ENCODE measurements at regions not wholly inside any gene's neighbourhood (a gene's known extent, or its start where the extent isn't known, plus 50 kb on each side); places are given as distances from the start of the nearest gene placed in this dataset.

- DNase-seq (ENCODE audit: low read depth in 2 of 3, low spot score in 2 of 3): no peak
Observed at GRCh38 chr12:124371970-124372555, 77.2 kb downstream of the RFLNA start.

GRCh38 chr12:124371366-124371765, 76.5 kb downstream of the RFLNA start:
- DNase-seq (ENCODE audit: low read depth in 2 of 3, low spot score in 2 of 3): no peak

DNA sequence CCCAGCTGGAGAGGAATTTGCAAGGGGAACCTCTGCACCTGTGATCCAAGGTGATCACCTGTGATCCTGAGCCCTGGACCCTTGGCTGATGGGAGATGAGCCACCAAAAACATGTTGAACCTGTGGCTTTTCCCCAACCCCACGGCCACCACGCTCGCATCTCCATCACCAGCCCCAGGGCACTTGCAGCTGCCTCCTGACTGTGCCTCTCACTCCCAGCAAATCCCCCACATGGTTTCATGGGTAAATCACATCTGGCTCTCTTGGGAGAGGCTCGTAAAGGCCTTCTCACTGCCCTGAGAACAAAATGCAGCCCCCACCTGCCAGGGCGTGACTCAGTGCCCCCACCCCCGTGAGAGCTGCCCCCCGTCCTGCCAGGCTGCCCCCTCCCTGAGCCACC, 76.0 kb downstream of the RFLNA start:
- DNase-seq (ENCODE audit: low read depth in 2 of 3, low spot score in 2 of 3): no peak

DNA sequence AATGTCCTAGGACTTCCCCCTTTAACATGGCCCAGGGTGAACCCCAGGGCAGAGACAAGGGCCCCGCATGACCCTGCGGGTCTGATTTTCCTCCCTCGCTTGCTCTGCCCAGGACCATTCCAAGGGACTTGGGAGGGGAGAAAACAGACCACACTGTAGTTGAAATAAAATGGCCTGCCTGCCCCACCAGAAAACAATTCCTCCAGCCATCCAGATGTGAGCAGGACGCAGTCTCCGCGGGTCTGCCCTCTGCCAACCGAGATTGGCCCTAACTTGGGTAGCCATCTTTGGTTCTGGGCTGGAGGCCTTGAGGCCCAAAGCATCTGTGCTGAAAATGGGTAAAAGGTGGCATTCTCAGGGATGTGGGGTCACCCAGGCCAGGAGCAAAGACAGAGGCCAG, 75.5 kb downstream of the RFLNA start:
- no peak for DNase-seq (ENCODE audit: low read depth in 2 of 3, low spot score in 2 of 3)

- no peak for DNase-seq (ENCODE audit: low read depth in 2 of 3, low spot score in 2 of 3)
Observed at GRCh38 chr12:124369827-124370378, 75.0 kb downstream of the RFLNA start.

GRCh38 chr12:124369055-124369826, 74.3 kb downstream of the RFLNA start:
- no peak for DNase-seq (ENCODE audit: low read depth in 2 of 3, low spot score in 2 of 3)

DNA sequence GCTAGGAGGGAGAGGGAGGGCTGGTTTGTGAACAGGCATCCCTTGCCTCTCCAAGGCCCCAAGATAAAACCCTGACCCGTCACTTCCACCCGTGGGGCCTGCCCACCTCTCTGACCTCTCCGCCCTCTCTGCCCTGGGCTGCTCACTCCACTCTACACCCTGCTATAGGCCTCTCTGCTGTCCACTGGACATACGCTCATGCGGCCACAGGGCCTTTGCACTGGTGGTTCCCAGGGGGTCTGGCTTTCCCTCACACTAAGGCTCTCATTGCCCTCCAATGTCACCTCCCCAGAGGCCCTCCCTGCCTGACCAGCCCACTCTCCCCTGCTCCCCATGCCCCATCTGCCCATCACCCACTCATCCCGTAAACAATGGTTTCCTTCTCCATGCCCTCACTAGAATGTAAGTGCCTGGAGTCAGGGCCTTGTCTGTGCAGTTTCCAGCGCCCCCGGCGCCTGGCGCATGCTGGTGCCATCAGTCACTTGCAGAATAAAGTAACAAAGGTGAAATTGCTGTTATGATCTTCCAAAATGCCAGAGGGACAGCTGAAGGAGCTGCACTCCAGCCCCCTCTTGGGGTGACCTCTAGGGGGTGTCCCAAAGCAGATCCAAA, 73.6 kb downstream of the RFLNA start:
- DNase-seq (ENCODE audit: low read depth in 2 of 3, low spot score in 2 of 3): no peak

DNA sequence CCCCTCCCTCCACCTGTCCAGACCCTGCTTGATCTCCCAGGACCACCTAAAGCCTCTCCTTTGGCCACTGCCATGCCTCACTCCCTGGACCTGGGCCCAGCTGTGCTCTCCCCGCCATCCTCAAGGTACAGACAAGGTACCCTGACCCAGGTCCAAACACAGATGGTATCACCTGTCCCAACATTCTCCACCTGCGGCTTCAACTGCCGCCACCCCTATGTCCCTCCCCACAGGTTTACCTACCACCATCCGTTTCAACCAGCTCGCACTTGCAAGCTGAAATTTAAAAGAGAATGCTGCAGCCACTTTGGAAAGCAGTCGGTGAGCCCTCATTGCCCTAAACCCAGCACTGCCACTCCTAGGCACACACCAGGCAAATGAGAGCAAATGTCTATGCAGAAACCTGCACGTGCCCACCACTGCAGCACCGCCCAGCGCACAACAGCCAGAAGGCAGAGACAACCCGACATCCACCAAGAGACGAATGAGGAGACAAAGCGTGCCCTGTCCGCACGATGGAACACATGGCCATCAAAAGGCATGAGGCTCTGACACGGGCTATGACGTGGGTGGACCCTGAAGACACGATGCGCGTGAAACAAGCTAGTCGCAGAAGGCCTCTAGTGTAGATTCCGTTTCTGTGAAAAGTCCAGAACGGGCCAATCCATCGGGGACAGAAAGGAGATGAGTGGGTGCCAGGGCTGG, 71.0 kb downstream of the RFLNA start:
- no peak for DNase-seq (ENCODE audit: low read depth in 2 of 3, low spot score in 2 of 3)
